ENCODE measurements at regions not wholly inside any gene's neighbourhood (a gene's known extent, or its start where the extent isn't known, plus 50 kb on each side); places are given as distances from the start of the nearest gene placed in this dataset.

- TF ChIP-seq CTCF (IDR thresholded peaks at IDR 0.05) (no peak), POLR2A (IDR thresholded peaks at IDR 0.05) (no peak), POLR2AphosphoS5 (IDR thresholded peaks at IDR 0.05) (no peak)
Observed at GRCh38 chr1:164021813-164022212, 537.2 kb upstream of the PBX1 start.

Measured in prostate gland (tissue), 2 donors.